DMS153 treated with DMSO at 0.1 percent for 48 hours (cell line): ENCODE measurements at regions not wholly inside any gene's neighbourhood (a gene's known extent, or its start where the extent isn't known, plus 50 kb on each side); places are given as distances from the start of the nearest gene placed in this dataset.
A peak's percentile ranks its signal among the peaks of the same experiment; 100 is the strongest.
"Not testable (repeated sequence)": the region's sequence is repeated elsewhere in the genome, so short reads cannot be mapped to it uniquely, and the experiment has no call there.

Experiments
- DNase-seq: peaks from one replicate; lab custom pipeline; 2025; ENCODE audit not compliant: unreplicated experiment; lab: John Stamatoyannopoulos, UW

DNA sequence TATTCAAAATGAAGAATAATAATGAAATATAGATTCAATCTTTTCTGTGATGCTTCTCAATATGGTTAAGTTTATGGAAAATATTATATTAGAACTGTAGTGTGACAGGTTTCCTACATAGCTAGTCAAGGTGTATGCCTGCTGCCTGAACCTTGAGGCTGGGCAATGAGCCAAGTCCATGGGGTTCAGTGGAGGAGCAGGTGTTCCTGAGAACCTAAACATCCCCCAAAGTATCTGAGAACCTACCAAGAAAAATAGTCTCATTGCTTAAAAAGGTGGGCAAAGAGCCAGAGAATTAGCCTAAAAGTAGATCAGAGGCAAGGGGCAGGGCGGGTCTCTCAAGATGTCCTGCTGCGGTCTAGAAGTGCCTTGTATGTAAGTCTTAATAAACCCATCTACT, 185.9 kb upstream of the SPHKAP start:
- DNase-seq, result no peak

DNA sequence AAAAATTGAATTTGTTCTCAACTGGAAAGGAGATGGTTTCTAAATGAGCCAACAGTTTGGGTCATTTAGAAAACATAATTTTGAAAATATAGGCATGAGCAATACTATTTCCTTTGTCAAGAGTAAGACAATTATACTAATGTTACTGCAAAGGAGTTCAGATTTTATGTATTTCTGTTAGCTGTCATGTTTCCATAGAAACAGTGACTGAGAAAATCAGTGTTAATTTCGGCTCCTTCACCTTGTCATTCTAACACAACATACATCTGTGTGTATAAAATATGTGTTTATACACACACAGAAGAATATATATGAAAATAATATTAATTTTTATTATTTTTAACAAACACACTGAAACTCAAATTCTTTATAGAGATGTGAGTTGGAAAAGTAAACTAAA, 178.0 kb upstream of the SPHKAP start:
- DNase-seq, result no peak

DNA sequence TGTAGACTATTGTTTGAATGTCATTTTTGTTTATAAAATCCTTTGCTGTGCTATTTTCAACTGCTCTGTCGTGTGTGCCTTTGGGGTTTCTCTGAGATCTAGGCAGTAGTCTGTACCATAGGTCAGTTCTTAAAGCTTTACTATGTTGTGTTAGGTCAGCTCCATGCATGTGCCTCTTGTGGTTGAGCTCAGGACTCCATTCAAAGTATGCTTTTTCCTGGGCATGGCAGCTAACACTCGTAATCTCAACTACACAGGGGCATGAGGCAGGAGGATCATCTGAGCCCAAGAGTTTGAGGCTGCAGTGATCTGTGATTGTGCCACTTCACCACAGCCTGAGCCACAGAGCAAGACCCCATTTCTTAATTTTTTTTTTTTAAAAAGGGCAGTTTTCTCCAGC, 174.4 kb upstream of the SPHKAP start:
- no peak for DNase-seq

DNA sequence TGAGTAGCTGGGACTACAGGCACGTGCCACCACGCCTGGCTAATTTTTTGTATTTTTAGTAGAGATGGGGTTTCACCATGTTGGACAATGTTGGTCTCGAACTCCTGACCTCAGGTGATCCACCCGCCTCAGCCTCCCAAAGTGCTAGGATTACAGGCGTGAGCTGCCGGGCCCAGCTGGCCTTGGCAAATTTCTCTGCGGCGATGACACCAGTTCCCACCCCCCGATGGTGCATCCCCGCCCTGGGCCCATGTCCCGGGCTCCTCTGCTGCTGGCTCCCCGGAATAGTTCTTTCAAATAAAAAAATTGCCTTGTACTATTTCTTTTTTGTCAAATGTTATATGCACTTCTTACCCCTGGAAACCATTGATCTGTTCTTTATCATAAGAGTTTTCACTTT, 171.5 kb upstream of the SPHKAP start:
- DNase-seq, result not testable (repeated sequence)

DNA sequence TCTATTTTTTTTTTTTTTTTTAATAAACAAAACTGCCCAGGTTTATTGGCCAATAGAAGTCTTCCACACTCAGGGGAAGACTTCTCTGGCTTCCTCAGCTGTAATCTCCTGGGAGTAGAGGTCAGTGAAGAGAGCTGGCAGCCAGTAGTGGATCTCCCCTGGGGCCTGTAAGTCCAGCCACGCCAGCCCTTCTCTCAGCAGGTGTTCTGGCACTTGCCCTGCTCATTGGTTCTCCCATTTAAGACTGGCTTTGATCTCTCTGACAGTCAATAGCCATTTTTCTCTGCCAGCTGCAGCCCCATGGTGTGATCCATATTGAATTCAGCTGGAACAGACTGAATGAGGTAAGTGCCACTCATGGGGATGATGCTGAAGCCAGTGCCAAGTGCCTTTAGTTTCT, 170.6 kb upstream of the SPHKAP start:
- peak; percentile 27 for DNase-seq

DNA sequence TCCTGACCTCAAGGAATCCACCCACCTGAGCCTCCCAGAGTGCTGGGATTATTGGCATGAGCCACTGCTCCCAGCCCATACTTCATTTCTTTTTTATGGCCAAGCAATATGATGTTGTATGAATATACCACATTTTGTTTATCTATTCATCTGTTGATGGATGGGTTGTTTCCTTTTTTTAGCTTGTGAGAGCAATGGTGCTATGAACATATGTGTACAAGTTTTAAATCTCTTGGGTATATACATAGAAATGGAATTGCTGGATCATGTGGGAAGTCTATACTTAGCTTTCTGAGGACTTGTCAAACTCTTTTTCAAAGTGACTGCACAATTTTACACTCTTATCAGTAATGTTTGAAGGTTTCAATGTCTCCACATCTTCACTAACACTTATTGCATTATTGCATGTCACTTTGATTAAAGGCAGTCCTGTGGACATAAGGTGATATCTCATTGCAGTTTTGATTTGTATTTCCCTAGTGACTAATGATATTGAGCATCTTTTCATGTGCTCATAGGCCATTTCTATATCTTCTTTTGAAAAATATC, 167.1 kb upstream of the SPHKAP start:
- DNase-seq, result no peak

DNA sequence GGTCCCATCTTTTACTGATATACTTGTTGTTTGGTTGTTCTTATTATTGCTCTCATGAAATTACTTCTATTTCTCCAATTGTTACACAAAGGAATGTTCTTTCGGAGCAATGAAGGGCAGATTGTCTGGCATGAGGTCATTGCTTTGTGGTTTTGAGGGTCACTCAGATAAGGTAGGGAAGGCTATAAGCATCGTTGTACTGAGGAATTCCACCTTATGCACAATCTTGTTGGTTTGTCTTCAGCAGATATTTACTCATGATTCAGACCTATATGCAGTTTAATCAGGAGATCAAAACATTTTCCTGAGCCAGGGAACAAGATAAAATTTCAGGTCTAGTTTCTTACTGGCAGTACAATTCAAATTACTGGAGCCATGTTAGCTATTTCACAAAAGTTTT, 163.0 kb upstream of the SPHKAP start:
- no peak for DNase-seq

DNA sequence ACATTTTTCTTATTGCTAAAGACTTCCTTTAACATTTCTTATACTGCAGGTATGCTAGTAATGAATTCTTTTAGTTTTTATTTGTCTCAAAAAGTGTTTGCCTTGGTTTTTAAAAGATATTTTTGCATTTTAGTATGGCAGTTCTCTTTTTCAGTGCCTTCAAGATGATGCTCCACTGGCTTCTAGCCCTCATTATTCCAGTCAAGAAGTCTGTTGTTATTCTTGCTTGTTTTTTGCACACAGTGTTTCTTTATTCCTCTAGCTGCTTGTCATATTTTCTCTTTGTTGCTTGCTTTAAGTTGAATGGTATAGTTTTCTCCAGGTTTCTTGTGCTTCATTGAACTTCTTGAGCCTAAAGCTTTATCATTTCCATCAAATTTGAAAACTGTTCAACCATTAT, 158.0 kb upstream of the SPHKAP start:
- DNase-seq, result no peak

DNA sequence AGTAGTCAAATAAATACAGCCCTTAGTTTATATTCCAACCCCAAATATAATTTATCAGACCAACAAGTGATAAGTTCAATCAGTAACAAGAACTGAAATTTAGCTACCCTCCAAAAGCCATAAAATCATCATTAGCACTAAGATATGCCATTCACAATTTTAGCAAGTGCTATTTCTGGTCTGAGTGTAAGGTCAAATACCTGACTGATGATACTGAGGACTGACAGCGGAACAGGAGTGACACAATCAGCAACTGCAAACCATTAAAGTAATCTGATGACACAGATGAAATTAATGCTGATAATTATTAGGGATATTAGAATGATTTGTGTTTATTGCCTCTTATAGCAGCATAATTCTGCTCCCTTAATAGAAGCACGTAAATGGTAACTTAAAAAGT, 152.7 kb upstream of the SPHKAP start:
- DNase-seq, result no peak

DNA sequence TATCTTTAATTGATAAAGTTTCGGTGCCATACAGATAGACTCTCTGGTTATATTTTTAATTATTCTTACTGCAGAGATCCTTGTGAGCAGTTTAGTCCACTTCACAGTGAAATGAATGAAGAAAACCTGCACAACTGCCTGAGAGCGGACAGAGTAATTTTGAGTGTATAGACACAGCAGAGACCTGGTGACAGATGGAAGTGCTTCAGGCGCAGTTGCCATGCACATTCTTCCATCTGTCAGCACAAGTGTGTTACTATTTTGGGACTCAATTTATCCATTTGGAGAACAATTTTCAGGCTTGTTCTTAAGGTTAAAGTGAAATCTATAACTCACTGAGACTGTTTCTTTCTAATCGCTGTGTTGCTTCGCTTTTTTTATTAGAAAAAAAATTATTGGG, 147.8 kb upstream of the SPHKAP start:
- DNase-seq, result no peak

DNA sequence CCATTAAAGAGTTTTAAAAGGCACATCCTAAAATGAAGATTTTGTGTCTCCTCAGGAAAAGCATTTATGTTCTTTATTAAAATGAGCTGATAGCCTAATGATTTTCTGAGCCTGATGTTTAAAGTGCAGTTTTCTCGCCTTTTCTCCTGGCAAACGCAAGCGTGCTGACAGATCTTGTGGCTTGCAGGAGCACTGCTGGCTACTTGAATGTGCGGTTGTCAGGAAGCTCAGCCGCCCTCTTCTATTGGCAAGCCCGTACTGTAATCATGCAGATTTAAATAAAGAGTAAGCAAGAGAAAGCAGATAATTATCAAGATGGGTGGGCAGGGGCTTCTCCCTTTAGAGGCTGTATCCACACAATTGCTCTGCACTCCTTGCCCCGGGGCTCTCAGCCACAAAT, 139.5 kb upstream of the SPHKAP start:
- DNase-seq, result no peak

DNA sequence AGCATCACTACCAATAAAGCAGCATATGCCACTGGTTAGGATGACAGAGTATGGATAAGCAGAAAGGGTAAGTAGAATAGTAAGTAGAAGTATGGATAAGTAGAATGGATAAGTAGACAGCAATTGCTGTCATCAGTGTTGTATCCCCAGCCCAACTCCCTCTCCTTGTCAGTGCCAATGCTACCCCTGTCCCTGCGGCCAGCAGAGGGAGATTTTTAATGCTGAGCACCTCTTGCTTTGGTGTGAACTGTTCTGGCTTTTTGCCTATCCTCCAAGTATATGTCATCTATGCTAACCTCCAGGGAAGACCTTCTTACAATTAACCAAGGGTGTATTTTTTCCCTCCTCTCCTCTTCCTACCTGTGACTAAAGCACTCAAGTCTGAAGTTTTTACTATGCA, 136.7 kb upstream of the SPHKAP start:
- DNase-seq, result peak; percentile 22

DNA sequence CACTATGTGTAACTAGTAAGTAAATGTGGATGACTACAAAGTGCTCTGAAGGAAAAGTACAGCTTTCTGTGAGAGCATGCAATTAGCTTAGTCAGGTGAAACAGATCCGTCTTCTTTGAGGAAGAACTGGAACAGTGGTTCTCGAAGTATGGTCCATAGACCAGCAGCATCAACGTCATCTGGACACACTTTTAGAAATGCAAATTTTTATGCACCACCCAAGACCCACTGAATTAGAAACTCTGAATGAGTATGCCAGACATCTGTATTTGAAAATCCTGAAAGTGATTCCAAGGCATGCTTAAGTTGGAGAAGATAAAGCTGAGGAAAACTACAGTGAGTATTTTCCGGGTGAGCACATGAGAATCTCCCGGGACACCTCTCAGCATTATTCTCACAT, 130.7 kb upstream of the SPHKAP start:
- no peak for DNase-seq

DNA sequence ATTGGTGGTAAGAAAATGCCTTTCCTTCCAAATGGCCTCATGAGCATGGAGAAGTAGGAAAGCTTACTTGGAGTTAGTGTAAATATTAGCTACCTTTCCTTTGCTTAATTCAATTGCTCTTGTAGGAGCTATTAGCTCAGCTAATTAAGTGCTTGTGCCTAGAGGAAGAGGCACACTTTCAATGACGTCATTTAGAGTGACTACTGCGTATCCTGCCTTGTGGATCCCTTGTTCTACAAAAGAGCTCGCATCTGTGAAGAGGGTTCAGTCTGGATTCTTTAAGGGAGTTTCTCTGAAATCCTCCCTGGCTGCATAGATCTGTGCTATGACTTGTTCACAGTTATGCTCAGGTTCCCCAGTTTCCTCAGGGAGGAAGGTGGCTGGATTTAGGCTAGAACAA, 122.5 kb upstream of the SPHKAP start:
- no peak for DNase-seq

DNA sequence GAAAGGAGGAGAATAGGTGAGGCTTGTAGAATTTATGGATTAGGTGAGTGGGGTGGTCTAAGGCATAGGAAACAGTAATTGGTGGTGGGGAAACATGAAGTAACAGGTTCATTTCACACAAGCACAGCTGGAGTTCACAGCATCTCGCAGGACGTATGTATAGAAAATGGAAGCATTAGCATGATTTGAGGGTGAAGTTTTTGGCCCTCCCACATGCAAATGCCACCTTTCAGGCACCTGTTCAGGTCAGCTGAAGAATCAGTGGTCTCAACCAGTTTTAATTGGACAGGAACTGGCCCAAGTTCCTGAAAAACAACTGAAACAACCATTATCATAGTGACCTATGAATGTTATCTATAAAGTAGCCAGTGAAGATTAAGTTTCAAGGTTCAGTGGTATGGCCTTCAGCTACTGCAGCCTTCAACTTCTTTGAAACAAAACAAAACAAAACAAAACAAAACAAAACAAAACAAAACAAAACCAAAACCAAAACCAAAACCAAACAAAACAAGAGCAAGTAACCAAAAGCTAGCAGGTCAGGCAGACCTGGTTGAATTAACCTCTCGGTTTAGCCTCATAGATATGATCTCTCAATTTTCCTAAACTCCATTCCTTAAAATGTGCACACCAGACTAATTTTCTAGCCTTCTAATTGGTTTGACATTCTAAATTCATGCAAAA, 102.1 kb upstream of the SPHKAP start:
- DNase-seq, result no peak

DNA sequence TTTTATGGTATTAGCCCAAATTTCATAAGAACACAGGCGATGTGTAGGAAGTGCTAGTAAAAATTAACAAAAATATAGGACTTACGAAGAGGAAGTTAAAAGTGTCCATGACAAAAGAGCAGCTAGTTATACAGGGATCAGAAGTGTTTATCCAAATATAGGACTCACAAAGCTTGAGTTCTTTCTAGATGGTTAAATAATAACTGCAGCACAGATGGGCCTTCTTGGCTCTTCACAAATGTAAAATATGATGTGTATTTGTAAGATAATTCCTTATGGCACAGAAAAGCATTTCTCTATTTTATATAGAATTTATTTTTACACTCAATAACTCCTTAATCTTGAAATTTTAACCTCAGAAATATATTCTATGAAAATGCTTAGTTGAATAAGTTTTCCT, 100.9 kb upstream of the SPHKAP start:
- DNase-seq, result no peak

DNA sequence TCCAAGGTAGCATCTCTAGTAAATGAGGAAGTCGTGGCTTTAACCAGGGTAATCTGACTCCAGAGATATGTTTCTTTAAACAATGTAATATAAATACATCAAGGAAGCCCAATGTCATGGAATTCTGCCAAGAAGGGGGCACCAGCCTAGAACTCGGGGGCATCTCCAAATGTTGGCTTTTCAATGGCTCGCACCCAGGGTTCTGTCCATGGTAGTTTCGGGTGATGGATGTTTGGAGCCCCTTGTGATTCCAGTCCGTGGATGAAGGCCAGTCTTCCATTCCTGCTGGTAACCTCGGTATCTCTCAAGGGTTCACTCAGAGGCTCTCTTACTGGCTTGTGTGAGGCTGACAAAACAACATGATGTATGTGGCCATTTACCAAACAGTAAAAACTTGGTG, 91.7 kb upstream of the SPHKAP start:
- DNase-seq, result no peak

DNA sequence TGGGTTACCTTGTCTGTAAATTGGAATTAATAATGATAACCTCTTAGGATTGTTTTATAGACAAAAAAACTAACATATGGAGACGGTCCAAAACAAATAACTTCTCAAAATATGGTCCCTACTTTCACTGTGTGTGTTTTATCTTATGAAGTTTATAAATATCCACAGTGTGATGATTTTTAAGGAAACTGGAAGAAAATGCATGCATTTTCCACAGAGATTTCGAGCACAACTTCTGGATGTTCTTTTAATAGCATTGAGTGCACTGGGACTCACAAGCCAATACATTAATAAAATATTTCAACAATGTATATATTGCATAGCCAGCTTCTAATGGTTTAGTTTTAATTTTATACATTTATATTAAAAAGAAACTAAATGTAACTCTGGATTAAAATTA, 87.9 kb upstream of the SPHKAP start:
- no peak for DNase-seq

DNA sequence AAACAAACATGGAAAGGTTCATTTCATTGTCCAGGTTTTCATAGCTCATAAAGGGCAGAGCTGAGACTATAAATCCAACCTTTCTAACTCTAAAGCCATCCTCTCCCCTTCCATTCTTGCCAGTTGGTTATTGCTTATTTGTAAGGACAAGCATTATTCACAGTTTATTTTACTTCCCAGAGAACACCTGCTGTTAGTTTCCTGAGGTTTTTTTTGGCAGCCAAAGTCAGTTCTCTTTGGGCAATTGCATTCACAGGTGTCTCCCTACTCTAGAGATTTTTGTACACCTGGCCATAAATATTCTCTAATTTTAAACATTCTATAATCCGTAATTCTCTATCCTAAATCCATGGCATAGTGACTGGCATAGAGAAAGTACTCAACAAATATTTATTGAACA, 87.3 kb upstream of the SPHKAP start:
- peak; percentile 78 for DNase-seq

DNA sequence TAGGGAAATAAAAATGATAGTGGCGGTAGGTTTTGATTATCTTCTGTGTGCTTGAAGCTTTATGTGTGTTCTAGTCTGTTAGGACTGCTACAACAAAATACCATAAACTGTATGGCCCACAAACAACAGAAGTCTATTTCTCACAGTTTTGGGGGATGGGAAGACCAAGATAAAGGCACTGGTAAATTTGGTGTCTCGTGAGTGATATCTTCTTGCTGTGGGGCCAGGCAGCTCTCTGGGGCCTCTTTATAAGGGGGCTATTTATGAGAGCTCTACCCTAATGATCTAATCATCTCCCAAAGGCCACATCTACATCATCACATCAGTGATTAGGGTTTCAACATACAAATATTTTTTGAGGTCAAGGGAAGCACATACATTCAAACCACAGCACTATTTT, 86.8 kb upstream of the SPHKAP start:
- DNase-seq, result peak; percentile 78

DNA sequence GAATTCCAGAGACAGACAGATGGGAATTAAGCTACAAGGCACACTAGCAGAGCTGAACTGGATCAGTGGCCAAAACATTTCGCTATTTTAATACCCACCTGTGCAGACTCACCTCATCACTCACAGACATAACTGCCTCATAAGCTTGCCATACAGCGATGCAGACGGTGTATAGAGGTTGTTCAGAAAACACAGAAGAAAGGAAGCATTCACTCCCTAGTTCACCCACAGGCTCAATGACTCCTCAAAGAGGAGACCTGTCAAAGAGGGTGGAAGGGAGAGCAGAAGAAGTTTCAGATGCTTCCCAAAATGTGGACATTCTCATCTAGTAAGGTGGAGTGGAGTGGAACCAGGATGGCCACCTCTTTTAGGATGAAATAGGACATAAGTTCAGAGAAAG, 81.7 kb upstream of the SPHKAP start:
- DNase-seq, result no peak

DNA sequence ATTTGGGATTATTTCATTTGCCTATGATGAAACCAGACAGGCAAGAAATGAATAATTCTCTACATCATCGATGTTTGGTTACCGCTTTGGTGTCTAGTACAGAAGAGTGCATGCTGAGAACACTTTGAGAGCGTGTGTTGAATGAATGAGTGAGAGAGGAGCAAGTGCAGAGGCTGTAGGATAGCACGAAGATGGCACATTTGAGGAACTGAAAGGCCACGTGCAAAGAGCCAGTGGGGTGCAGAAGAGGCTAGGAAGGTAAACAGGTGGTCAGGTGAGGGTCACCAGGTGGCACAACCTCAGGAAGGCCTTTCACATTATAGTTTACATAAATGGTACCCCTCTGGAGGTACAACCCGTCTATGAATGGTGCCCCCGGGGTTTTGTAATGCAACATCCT, 80.1 kb upstream of the SPHKAP start:
- DNase-seq, result no peak

DNA sequence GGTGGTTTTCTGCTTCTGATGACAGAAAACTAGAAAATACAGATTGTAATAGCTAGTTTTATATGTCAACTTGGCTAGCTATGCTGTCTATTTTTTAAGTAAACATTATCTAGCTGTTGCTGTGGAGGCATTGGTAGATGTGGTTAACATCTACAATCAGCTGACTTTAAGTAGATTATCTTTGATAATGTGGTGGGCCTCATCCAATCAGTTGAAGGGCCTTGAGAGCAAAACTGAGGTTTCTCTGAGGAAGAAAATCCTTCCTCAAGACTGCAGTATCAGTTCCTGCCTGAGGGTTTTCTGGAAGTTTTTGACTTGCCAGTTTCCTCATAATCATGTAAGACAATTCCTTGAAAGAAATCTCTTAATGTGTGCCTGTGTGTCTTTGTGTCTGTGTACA, 75.9 kb upstream of the SPHKAP start:
- no peak for DNase-seq
